Stimulated activated naive CD8-positive, alpha-beta T cell treated with anti-CD3 and anti-CD28 coated beads, Interleukin-15, amount 100 ng/mL, for 72 hours (primary cell): ENCODE measurements at regions not wholly inside any gene's neighbourhood (a gene's known extent, or its start where the extent isn't known, plus 50 kb on each side); places are given as distances from the start of the nearest gene placed in this dataset.

Experiments
- ATAC-seq: fragments of 150-1000 bp; cut with Tn5 transposase; 2 replicates; pipeline ENCODE4 v1.10.0; 2021; ENCODE audit warnings: mild to moderate bottlenecking, moderate library complexity
- DNase-seq, 2 donors: peaks; one replicate each; pipeline ENCODE4 v3.0.0; 2021 to 2022
- H3K27ac Mint-ChIP-seq, 2 donors: one replicate each; pipeline ENCODE4 v1.8.0; 2022; ENCODE audit warnings: mild to moderate bottlenecking in 2 of 2, mixed read lengths in 2 of 2, moderate library complexity in 2 of 2
- H3K27me3 Mint-ChIP-seq: one replicate; pipeline ENCODE4 v1.8.0; 2022; ENCODE audit warnings: mixed read lengths
- H3K4me1 Mint-ChIP-seq: one replicate; pipeline ENCODE4 v1.8.0; 2022; ENCODE audit warnings: mild to moderate bottlenecking, mixed read lengths
- H3K4me3 Mint-ChIP-seq, 2 donors: one replicate each; pipeline ENCODE4 v1.8.0; 2022; ENCODE audit warnings: mild to moderate bottlenecking in 2 of 2, mixed read lengths in 2 of 2, moderate library complexity in 1 of 2
- H3K9me3 Mint-ChIP-seq, 2 donors: one replicate each; pipeline ENCODE4 v1.8.0; 2022; ENCODE audit warnings: mixed read lengths in 2 of 2

- Mint-ChIP-seq H3K9me3 (no peaks in the 10 kb centered on the region), H3K4me3 (no peak overlapping the region), H3K27ac (no peak overlapping the region), H3K4me1 (no peaks in the 10 kb centered on the region), H3K27me3 (no peaks in the 10 kb centered on the region)
- ATAC-seq (no peak), DNase-seq (no peak)
Measured at GRCh38 chr5:124796495-124796894, 50.1 kb upstream of the ZNF608 start.

GRCh38 chr5:124797665-124798087 is 51.2 kb upstream of the ZNF608 start:
- H3K4me1 Mint-ChIP-seq: no peaks in the 10 kb centered on the region
- no peaks in the 10 kb centered on the region for H3K9me3 Mint-ChIP-seq
- ATAC-seq: no peak
- no peak overlapping the region for H3K4me3 Mint-ChIP-seq
- no peak overlapping the region for H3K27ac Mint-ChIP-seq
- no peaks in the 10 kb centered on the region for H3K27me3 Mint-ChIP-seq
- DNase-seq: no peak

- no peak overlapping the region for H3K27ac Mint-ChIP-seq
- no peaks in the 10 kb centered on the region for H3K9me3 Mint-ChIP-seq
- no peak overlapping the region for H3K4me3 Mint-ChIP-seq
- no peak for ATAC-seq
- H3K4me1 Mint-ChIP-seq: no peaks in the 10 kb centered on the region
- no peak for DNase-seq
- no peaks in the 10 kb centered on the region for H3K27me3 Mint-ChIP-seq
Measured at GRCh38 chr5:124798890-124799289, 52.5 kb upstream of the ZNF608 start.

GRCh38 chr5:124801551-124801950 is 55.1 kb upstream of the ZNF608 start:
- DNase-seq (no peak), ATAC-seq (no peak)
- no peaks in the 10 kb centered on the region for H3K27me3 Mint-ChIP-seq
- no peak overlapping the region for H3K4me3 Mint-ChIP-seq
- no peaks in the 10 kb centered on the region for H3K9me3 Mint-ChIP-seq
- no peak overlapping the region for H3K27ac Mint-ChIP-seq
- H3K4me1 Mint-ChIP-seq: no peaks in the 10 kb centered on the region

- H3K4me3 Mint-ChIP-seq: no peak overlapping the region
- H3K9me3 Mint-ChIP-seq: no peaks in the 10 kb centered on the region
- DNase-seq (no peak), ATAC-seq (no peak)
- no peaks in the 10 kb centered on the region for H3K4me1 Mint-ChIP-seq
- no peaks in the 10 kb centered on the region for H3K27me3 Mint-ChIP-seq
- H3K27ac Mint-ChIP-seq: no peak overlapping the region
Measured at GRCh38 chr5:124803617-124804323, 57.3 kb upstream of the ZNF608 start.

GRCh38 chr5:124806026-124806372 is 59.6 kb upstream of the ZNF608 start:
- Mint-ChIP-seq H3K4me1 (no peaks in the 10 kb centered on the region), H3K27me3 (no peaks in the 10 kb centered on the region), H3K4me3 (no peak overlapping the region), H3K9me3 (no peaks in the 10 kb centered on the region), H3K27ac (no peak overlapping the region)
- ATAC-seq (no peak), DNase-seq (no peak)

GRCh38 chr5:124806373-124807077 is 60.1 kb upstream of the ZNF608 start:
- Mint-ChIP-seq H3K4me1 (no peaks in the 10 kb centered on the region), H3K27ac (no peak overlapping the region), H3K4me3 (no peak overlapping the region), H3K27me3 (no peaks in the 10 kb centered on the region), H3K9me3 (no peaks in the 10 kb centered on the region)
- ATAC-seq: no peak
- DNase-seq: no peak

- ATAC-seq: no peak
- DNase-seq: no peak
- Mint-ChIP-seq H3K9me3 (no peaks in the 10 kb centered on the region), H3K4me1 (no peaks in the 10 kb centered on the region), H3K27ac (no peak overlapping the region), H3K4me3 (no peak overlapping the region), H3K27me3 (no peaks in the 10 kb centered on the region)
Measured at GRCh38 chr5:124808842-124809268, 62.4 kb upstream of the ZNF608 start.

- H3K9me3 Mint-ChIP-seq: no peaks in the 10 kb centered on the region
- ATAC-seq (no peak), DNase-seq (no peak)
- H3K4me1 Mint-ChIP-seq: no peaks in the 10 kb centered on the region
- no peak overlapping the region for H3K4me3 Mint-ChIP-seq
- H3K27ac Mint-ChIP-seq: no peak overlapping the region
- no peaks in the 10 kb centered on the region for H3K27me3 Mint-ChIP-seq
Measured at GRCh38 chr5:124810396-124811006, 64.1 kb upstream of the ZNF608 start.

- no peaks in the 10 kb centered on the region for H3K4me1 Mint-ChIP-seq
- H3K4me3 Mint-ChIP-seq: no peak overlapping the region
- DNase-seq (no peak), ATAC-seq (no peak)
- H3K27me3 Mint-ChIP-seq: no peaks in the 10 kb centered on the region
- no peaks in the 10 kb centered on the region for H3K9me3 Mint-ChIP-seq
- H3K27ac Mint-ChIP-seq: no peak overlapping the region
Measured at GRCh38 chr5:124812771-124813358, 66.4 kb upstream of the ZNF608 start.

- no peak for DNase-seq
- Mint-ChIP-seq H3K4me3 (no peak overlapping the region), H3K4me1 (no peaks in the 10 kb centered on the region), H3K27ac (no peak overlapping the region), H3K9me3 (no peaks in the 10 kb centered on the region), H3K27me3 (no peaks in the 10 kb centered on the region)
- no peak for ATAC-seq
Measured at GRCh38 chr5:124816381-124816780, 69.9 kb upstream of the ZNF608 start.

- no peaks in the 10 kb centered on the region for H3K27me3 Mint-ChIP-seq
- DNase-seq (no peak), ATAC-seq (no peak)
- no peak overlapping the region for H3K27ac Mint-ChIP-seq
- no peaks in the 10 kb centered on the region for H3K9me3 Mint-ChIP-seq
- no peak overlapping the region for H3K4me3 Mint-ChIP-seq
- H3K4me1 Mint-ChIP-seq: no peaks in the 10 kb centered on the region
Measured at GRCh38 chr5:124819201-124819600, 72.8 kb upstream of the ZNF608 start.

GRCh38 chr5:124822647-124823046 is 76.2 kb upstream of the ZNF608 start:
- Mint-ChIP-seq H3K4me3 (no peak overlapping the region), H3K9me3 (no peaks in the 10 kb centered on the region), H3K27ac (no peak overlapping the region), H3K27me3 (no peaks in the 10 kb centered on the region), H3K4me1 (no peaks in the 10 kb centered on the region)
- no peak for DNase-seq
- ATAC-seq: no peak

- ATAC-seq: no peak
- H3K4me3 Mint-ChIP-seq: no peak overlapping the region
- no peak overlapping the region for H3K27ac Mint-ChIP-seq
- no peak for DNase-seq
- no peaks in the 10 kb centered on the region for H3K4me1 Mint-ChIP-seq
- no peaks in the 10 kb centered on the region for H3K9me3 Mint-ChIP-seq
- H3K27me3 Mint-ChIP-seq: no peaks in the 10 kb centered on the region
Measured at GRCh38 chr5:124823380-124823779, 76.9 kb upstream of the ZNF608 start.

GRCh38 chr5:124824637-124825158 is 78.3 kb upstream of the ZNF608 start:
- no peak for ATAC-seq
- Mint-ChIP-seq H3K27me3 (peaks cover 7% of the 10 kb centered on the region), H3K4me3 (no peak overlapping the region), H3K4me1 (no peaks in the 10 kb centered on the region), H3K9me3 (peaks cover 0 to 5% of the 10 kb centered on the region in 2 donors), H3K27ac (no peak overlapping the region)
- DNase-seq: no peak
